ENCODE measurements at regions not wholly inside any gene's neighbourhood (a gene's known extent, or its start where the extent isn't known, plus 50 kb on each side); places are given as distances from the start of the nearest gene placed in this dataset.

GRCh38 chr2:95721726-95722125, 129.9 kb downstream of the TRIM43 start:
- TF ChIP-seq POLR2A (IDR thresholded peaks at IDR 0.05): no peak
- TF ChIP-seq, protein P1, sequence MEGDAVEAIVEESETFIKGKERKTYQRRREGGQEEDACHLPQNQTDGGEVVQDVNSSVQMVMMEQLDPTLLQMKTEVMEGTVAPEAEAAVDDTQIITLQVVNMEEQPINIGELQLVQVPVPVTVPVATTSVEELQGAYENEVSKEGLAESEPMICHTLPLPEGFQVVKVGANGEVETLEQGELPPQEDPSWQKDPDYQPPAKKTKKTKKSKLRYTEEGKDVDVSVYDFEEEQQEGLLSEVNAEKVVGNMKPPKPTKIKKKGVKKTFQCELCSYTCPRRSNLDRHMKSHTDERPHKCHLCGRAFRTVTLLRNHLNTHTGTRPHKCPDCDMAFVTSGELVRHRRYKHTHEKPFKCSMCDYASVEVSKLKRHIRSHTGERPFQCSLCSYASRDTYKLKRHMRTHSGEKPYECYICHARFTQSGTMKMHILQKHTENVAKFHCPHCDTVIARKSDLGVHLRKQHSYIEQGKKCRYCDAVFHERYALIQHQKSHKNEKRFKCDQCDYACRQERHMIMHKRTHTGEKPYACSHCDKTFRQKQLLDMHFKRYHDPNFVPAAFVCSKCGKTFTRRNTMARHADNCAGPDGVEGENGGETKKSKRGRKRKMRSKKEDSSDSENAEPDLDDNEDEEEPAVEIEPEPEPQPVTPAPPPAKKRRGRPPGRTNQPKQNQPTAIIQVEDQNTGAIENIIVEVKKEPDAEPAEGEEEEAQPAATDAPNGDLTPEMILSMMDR (IDR thresholded peaks at IDR 0.05): no peak
